HCT116 (cell line): ENCODE measurements at regions not wholly inside any gene's neighbourhood (a gene's known extent, or its start where the extent isn't known, plus 50 kb on each side); places are given as distances from the start of the nearest gene placed in this dataset.

Experiments
- ATAC-seq: fragments of 200-7000 bp; cut with Tn5 transposase; 2 replicates; pipeline ENCODE4 v1.9.1; 2020; ENCODE audit warnings: mild to moderate bottlenecking, moderate library complexity
- BruUV-seq: library from RNA; stranded (reverse); fragments of 400-500 nt; replicated peaks from 2 replicates; lab custom pipeline; 2021; lab: Mats Ljungman, UMichigan
- CTCF ChIA-PET: fragments of 300-600 bp; sonication (Branson Sonifier 250); formaldehyde crosslinking; loops from one replicate; lab custom pipeline; 2021; ENCODE audit warnings: antibody characterized with exemption; lab: Charles Lee
- POLR2A ChIA-PET: fragments of 300-600, 350-600 bp; sonication (Branson Sonifier 250); formaldehyde crosslinking; loops from one replicate; lab custom pipeline; 2021; ENCODE audit warnings: antibody characterized with exemption; lab: Charles Lee
- RAD21 ChIA-PET, 2 experiments: fragments of 300-600 bp; sonication (Branson Sonifier 250); formaldehyde crosslinking; loops; one replicate each; lab custom pipeline; 2023; ENCODE audit warnings: low total read pairs in 2 of 2; ENCODE audit not compliant: uncharacterized antibody in 2 of 2, unreplicated experiment in 2 of 2, low non-redundant PET in 1 of 2; lab: Charles Lee
- DNase-seq: peaks from one replicate; pipeline ENCODE4 v3.0.0-alpha.2; 2010; ENCODE audit warnings: low read depth, low spot score
- H2AFZ ChIP-seq: fragments of 200-600 bp; shearing (Covaris generic), sonication (generic); 2 replicates; pipeline ENCODE4 v1.6.1; 2017; ENCODE audit warnings: low read depth, mixed run types, mixed read lengths, antibody characterized with exemption, low read length; ENCODE audit not compliant: poor library complexity, severe bottlenecking
- H3K27ac ChIP-seq: 2 replicates; pipeline ENCODE4 v1.5.1; 2012; ENCODE audit warnings: low read depth, low read length
- H3K27me3 ChIP-seq: fragments of 200-600 bp; sonication (generic); 2 replicates; pipeline ENCODE4 v1.6.1; 2016; ENCODE audit warnings: mixed run types, low read length, mixed read lengths; ENCODE audit not compliant: insufficient read depth
- H3K36me3 ChIP-seq, 2 experiments: fragments of 200-500 bp in 1 of 2; fragments of 200-600 bp in 1 of 2; sonication (Bioruptor generic) in 1 of 2; sonication (generic) in 1 of 2; 2 replicates each; pipeline versions ENCODE4 v1.5.1 to v1.6.1; 2014 to 2016; ENCODE audit warnings: low read length in 2 of 2, inconsistent platforms in 1 of 2, mixed read lengths in 1 of 2, mixed run types in 1 of 2; ENCODE audit not compliant: insufficient read depth in 2 of 2, control insufficient read depth in 1 of 2
- H3K4me1 ChIP-seq, 2 experiments: fragments of 200-600 bp in 1 of 2; sonication (generic) in 1 of 2; 2 replicates each; pipeline versions ENCODE4 v1.5.1 to v1.6.1; 2012 to 2017; ENCODE audit warnings: low read length in 2 of 2, inconsistent platforms in 1 of 2, mild to moderate bottlenecking in 1 of 2, mixed read lengths in 1 of 2, mixed run types in 1 of 2, moderate library complexity in 1 of 2; ENCODE audit not compliant: insufficient read depth in 2 of 2, control insufficient read depth in 1 of 2
- H3K4me2 ChIP-seq: fragments of 200-600 bp; sonication (generic); 2 replicates; pipeline ENCODE4 v1.6.1; 2017; ENCODE audit warnings: mixed run types, low read length, mixed read lengths
- H3K4me3 ChIP-seq, 2 experiments: fragments of 200-600 bp in 1 of 2; sonication (generic) in 1 of 2; replicated peaks in 1 of 2; 2 replicates each; pipeline ENCODE4 v1.5.1; 2011 to 2016; ENCODE audit warnings: low read length in 2 of 2, control low read depth in 1 of 2, low read depth in 1 of 2, mild to moderate bottlenecking in 1 of 2, mixed read lengths in 1 of 2, mixed run types in 1 of 2
- H3K79me2 ChIP-seq: fragments of 200-600 bp; sonication (generic); 2 replicates; pipeline ENCODE4 v1.6.1; 2017; ENCODE audit warnings: mild to moderate bottlenecking, mixed run types, low read length, moderate library complexity, mixed read lengths; ENCODE audit not compliant: insufficient read depth
- H3K9ac ChIP-seq: fragments of 200-600 bp; sonication (generic); 2 replicates; pipeline ENCODE4 v1.6.1; 2016; ENCODE audit warnings: low read length, mixed read lengths
- H3K9me2 ChIP-seq: fragments of 200-600 bp; sonication (generic), shearing (Covaris generic); 2 replicates; pipeline ENCODE4 v1.6.1; 2017; ENCODE audit warnings: mixed run types, mild to moderate bottlenecking, moderate library complexity; ENCODE audit not compliant: insufficient read depth
- H3K9me3 ChIP-seq, 2 experiments: fragments of 200-500 bp in 1 of 2; fragments of 200-600 bp in 1 of 2; sonication (Bioruptor generic) in 1 of 2; sonication (generic) in 1 of 2; 2 replicates each; pipeline ENCODE4 v1.6.1; 2014 to 2017; ENCODE audit warnings: low read length in 2 of 2, mixed read lengths in 2 of 2, inconsistent platforms in 1 of 2, low read depth in 1 of 2, mild to moderate bottlenecking in 1 of 2, mixed run types in 1 of 2, moderate library complexity in 1 of 2; ENCODE audit not compliant: control insufficient read depth in 1 of 2, insufficient read depth in 1 of 2
- H4K20me1 ChIP-seq: fragments of 200-600 bp; sonication (generic), shearing (Covaris generic); 2 replicates; pipeline ENCODE4 v1.6.1; 2017; ENCODE audit warnings: mixed run types, mild to moderate bottlenecking, moderate library complexity; ENCODE audit not compliant: insufficient read depth
- CEBPB ChIP-seq: IDR thresholded peaks from 2 replicates; pipeline ENCODE4 v1.6.1; 2012; ENCODE audit warnings: low read depth
- CTCF ChIP-seq, 3 experiments: fragments of 200-600 bp in 1 of 3; sonication (generic) in 1 of 3; IDR thresholded peaks in 2 of 3; conservative IDR thresholded peaks in 1 of 3; 2 replicates each; pipeline ENCODE4 v1.5.1; 2012 to 2017; ENCODE audit warnings: low read depth in 2 of 3, low read length in 2 of 3, antibody characterized with exemption in 1 of 3, borderline replicate concordance in 1 of 3, control low read depth in 1 of 3, mild to moderate bottlenecking in 1 of 3, mixed read lengths in 1 of 3, mixed run types in 1 of 3, moderate library complexity in 1 of 3; ENCODE audit not compliant: insufficient read depth in 1 of 3
- EGR1 ChIP-seq: IDR thresholded peaks from 2 replicates; pipeline ENCODE4 v1.6.1; 2012; ENCODE audit warnings: low read depth
- ELF1 ChIP-seq: IDR thresholded peaks from 2 replicates; pipeline ENCODE4 v1.6.1; 2012; ENCODE audit warnings: low read depth, borderline replicate concordance
- EZH2 ChIP-seq: fragments of 200-600 bp; sonication (generic); IDR thresholded peaks from 2 replicates; pipeline ENCODE4 v1.6.1; 2017; ENCODE audit warnings: antibody characterized with exemption, mixed run types
- EZH2phosphoT487 ChIP-seq: fragments of 200-600 bp; IDR thresholded peaks from 2 replicates; pipeline ENCODE4 v1.6.1; 2018; ENCODE audit warnings: antibody characterized with exemption, borderline replicate concordance
- FOSL1 ChIP-seq: IDR thresholded peaks from 2 replicates; pipeline ENCODE4 v1.6.1; 2012; ENCODE audit warnings: low read depth
- JUND ChIP-seq: IDR thresholded peaks from 2 replicates; pipeline ENCODE4 v1.6.1; 2012
- POLR2A ChIP-seq: IDR thresholded peaks from 2 replicates; pipeline ENCODE4 v1.7.0; 2011; ENCODE audit warnings: borderline replicate concordance; ENCODE audit not compliant: insufficient read depth, insufficient read length; ENCODE audit errors: extremely low read depth
- POLR2AphosphoS5 ChIP-seq: IDR thresholded peaks from 2 replicates; pipeline ENCODE4 v1.6.1; 2011; ENCODE audit warnings: mild to moderate bottlenecking, low read depth, low read length, moderate library complexity
- RAD21 ChIP-seq: IDR thresholded peaks from 2 replicates; pipeline ENCODE4 v1.6.1; 2012; ENCODE audit warnings: low read depth, mild to moderate bottlenecking
- REST ChIP-seq: IDR thresholded peaks from 2 replicates; pipeline ENCODE4 v1.6.1; 2012; ENCODE audit warnings: low read depth
- SIN3A ChIP-seq: IDR thresholded peaks from 2 replicates; pipeline ENCODE4 v1.6.1; 2012; ENCODE audit warnings: low read depth
- SP1 ChIP-seq: IDR thresholded peaks from 2 replicates; pipeline ENCODE4 v1.6.1; 2012; ENCODE audit warnings: low read depth
- SRF ChIP-seq: IDR thresholded peaks from 2 replicates; pipeline ENCODE4 v1.6.1; 2012; ENCODE audit warnings: low read depth
- TCF7L2 ChIP-seq: IDR thresholded peaks from 2 replicates; pipeline ENCODE4 v1.7.0; 2011; ENCODE audit warnings: borderline replicate concordance, inconsistent platforms; ENCODE audit not compliant: insufficient read depth, insufficient read length; ENCODE audit errors: extremely low read depth
- YY1 ChIP-seq: IDR thresholded peaks from 2 replicates; pipeline ENCODE4 v1.6.1; 2011; ENCODE audit warnings: low read length, low read depth, moderate library complexity, mild to moderate bottlenecking; ENCODE audit not compliant: insufficient replicate concordance; ENCODE audit errors: extremely low read depth
- ZFX ChIP-seq: fragments of 450-650 bp; IDR thresholded peaks from 2 replicates; pipeline ENCODE4 v1.6.1; 2017
- ZNF274 ChIP-seq: fragments of 200-500 bp; sonication (Bioruptor generic); IDR thresholded peaks from 2 replicates; pipeline ENCODE4 v1.6.1; 2014; ENCODE audit warnings: mild to moderate bottlenecking, low read depth, low read length, inconsistent platforms
- intact Hi-C: fragments of 100-400 bp; cut with micrococcal nuclease; formaldehyde crosslinking; loops from 2 replicates; pipeline ENCODE4 v1.10.0; 2022
- TF ChIP-seq, protein P1 (sequence below): IDR thresholded peaks from 2 replicates; pipeline ENCODE4 v1.6.1; 2012

GRCh38 chr6:68225729-68226128 is 409.4 kb upstream of the ADGRB3 start (continued):
- TF ChIP-seq POLR2A, result no peak
- TF ChIP-seq TCF7L2, result no peak
- TF ChIP-seq SIN3A, result no peak
- no peak for TF ChIP-seq EGR1
- TF ChIP-seq, protein P1, sequence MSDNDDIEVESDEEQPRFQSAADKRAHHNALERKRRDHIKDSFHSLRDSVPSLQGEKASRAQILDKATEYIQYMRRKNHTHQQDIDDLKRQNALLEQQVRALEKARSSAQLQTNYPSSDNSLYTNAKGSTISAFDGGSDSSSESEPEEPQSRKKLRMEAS, result no peak
- TF ChIP-seq YY1, result no peak
- TF ChIP-seq ELF1, result no peak

DNA sequence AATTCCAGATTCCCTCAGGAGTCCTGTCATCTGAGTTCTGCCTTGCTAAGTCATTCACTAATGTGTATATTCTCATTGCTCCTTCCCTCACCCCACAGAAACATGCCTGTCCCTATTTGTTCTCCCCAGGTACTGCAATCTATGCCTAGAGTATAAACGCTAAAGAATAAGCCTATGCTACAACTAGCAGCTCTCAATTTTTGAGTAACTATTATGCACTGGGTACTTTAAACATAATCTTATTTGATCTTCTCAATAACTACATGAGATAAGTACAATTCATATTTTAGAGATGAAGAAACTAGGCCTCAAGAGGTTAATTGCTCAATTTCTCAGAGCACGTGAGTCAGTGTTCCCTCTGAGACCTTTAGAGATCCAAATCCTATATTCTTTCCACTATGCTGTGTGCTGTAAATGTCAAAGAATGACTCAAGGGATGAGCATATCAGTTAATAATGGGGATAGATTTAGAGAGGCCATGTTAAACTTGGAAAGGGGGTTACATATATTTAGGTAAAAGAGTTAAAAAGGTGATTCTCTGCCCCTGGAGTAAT is 423.8 kb upstream of the ADGRB3 start:
- intact Hi-C loops, result no loop called here
- no peaks in the 10 kb centered on the region for H3K4me1 ChIP-seq
- H2AFZ ChIP-seq, result no peak overlapping the region
- no TSS peak for BruUV-seq
- DNase-seq, result no peak
- no peak overlapping the region for H3K9ac ChIP-seq
- ChIA-PET POLR2A (no interaction called here), CTCF (no interaction called here), RAD21 (no interaction called here)
- no peak overlapping the region for H3K4me3 ChIP-seq
- no peak overlapping the region for H3K27ac ChIP-seq
- TF ChIP-seq EGR1 (no peak), SRF (no peak), POLR2A (no peak), YY1 (no peak), REST (no peak), CTCF (IDR thresholded peaks at IDR 0.05 in 2 of 3, conservative IDR thresholded peaks at IDR 0.05 in 1 of 3; ENCODE audit: borderline replicate concordance in 1 of 3, insufficient read depth in 1 of 3, low read depth in 2 of 3, low read length in 2 of 3) (no peak), ZNF274 (no peak), POLR2AphosphoS5 (no peak), FOSL1 (no peak), SP1 (no peak), JUND (no peak), ELF1 (no peak), RAD21 (no peak), ZFX (no peak), CEBPB (no peak), EZH2 (no peak), TCF7L2 (no peak), EZH2phosphoT487 (no peak), SIN3A (no peak)
- TF ChIP-seq, protein P1, result no peak
- H3K36me3 ChIP-seq, result no peaks in the 10 kb centered on the region
- H3K27me3 ChIP-seq, result no peaks in the 10 kb centered on the region
- H3K4me2 ChIP-seq, result no peak overlapping the region
- ATAC-seq, result no peak
- no peaks in the 10 kb centered on the region for H3K79me2 ChIP-seq
- peaks cover 0 to 3% of the 10 kb centered on the region in 2 experiments; a peak in 2 of 4 replicates for H3K9me3 ChIP-seq
- H4K20me1 ChIP-seq, result no peaks in the 10 kb centered on the region
- no peaks in the 10 kb centered on the region for H3K9me2 ChIP-seq
